ENCODE measurements at regions not wholly inside any gene's neighbourhood (a gene's known extent, or its start where the extent isn't known, plus 50 kb on each side); places are given as distances from the start of the nearest gene placed in this dataset.

DNA sequence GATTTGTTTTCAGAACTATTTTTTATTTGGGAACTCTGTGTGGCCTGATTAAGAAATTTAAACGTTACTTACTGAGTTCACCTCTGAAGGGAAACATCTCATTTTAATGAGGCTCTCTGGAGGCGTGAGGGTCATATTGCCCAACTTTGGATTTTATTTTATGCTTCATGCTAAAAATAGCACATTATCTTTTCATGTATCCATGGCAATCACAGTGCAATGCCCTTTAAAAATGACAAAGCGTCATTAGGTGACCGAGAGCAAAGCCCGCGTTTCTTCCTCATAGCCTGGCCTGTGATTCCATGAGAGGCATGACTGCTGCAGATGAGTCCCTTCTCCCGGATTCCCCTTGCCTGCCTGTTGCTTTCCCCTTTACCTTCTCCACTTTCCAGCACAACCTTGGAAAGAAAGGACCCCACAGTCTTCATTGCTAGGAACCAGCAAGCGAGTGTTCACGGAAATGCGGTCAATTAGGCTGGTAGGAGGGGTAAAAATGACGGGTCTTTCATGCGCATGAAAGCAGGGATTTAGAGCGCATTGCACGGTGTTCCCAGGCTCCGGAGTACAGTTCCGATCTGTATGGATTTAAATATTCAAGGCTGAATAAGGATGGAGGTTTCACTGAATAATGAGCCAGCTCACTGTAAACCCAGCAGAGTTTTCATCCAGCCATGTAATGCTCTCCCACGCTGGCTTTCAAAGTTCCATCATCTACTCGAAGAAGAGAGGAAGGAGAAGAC, 98.2 kb upstream of the PITRM1 start:
- 81 to 85% (median 84%) methylated on average over 18 of the region's 18 CpGs for WGBS, 5 donors
- Histone ChIP-seq H3K9me3 (no peaks in the 10 kb centered on the region), H3K4me3 (no peak overlapping the region), H3K4me1 (no peaks in the 10 kb centered on the region), H3K27me3 (no peaks in the 10 kb centered on the region), H3K36me3 (no peaks in the 10 kb centered on the region), H3K27ac (no peak overlapping the region)
- TF ChIP-seq EP300 (IDR thresholded peaks at IDR 0.05): no peak
- TF ChIP-seq, protein P1, sequence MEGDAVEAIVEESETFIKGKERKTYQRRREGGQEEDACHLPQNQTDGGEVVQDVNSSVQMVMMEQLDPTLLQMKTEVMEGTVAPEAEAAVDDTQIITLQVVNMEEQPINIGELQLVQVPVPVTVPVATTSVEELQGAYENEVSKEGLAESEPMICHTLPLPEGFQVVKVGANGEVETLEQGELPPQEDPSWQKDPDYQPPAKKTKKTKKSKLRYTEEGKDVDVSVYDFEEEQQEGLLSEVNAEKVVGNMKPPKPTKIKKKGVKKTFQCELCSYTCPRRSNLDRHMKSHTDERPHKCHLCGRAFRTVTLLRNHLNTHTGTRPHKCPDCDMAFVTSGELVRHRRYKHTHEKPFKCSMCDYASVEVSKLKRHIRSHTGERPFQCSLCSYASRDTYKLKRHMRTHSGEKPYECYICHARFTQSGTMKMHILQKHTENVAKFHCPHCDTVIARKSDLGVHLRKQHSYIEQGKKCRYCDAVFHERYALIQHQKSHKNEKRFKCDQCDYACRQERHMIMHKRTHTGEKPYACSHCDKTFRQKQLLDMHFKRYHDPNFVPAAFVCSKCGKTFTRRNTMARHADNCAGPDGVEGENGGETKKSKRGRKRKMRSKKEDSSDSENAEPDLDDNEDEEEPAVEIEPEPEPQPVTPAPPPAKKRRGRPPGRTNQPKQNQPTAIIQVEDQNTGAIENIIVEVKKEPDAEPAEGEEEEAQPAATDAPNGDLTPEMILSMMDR (IDR thresholded peaks at IDR 0.05): no peak
- no peak for TF ChIP-seq POLR2A (IDR thresholded peaks at IDR 0.05)
- intact Hi-C loops (cut with DNase I; ENCODE audit: low total_unique reads): no loop called here
- no peak for DNase-seq

DNA sequence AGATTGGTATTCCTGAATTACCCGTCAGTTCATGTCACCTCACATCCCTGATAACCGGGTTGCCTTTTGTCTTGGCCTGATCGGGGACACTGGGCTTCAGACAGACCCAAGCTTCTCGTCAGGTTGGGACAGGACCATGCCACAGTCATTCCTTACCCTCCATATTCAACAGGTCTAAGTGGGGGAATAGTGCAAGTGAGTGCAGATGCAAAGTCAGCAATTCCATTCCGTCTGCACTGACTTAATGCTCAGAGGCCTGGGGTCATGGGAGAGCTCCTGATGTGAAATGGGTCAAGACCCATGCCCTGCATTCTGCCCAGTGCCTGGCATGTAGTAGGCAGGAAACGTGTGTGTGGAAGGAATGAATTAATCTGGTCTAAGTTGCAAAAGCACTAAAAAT, 95.4 kb upstream of the PITRM1 start:
- no peaks in the 10 kb centered on the region for H3K27me3 ChIP-seq
- intact Hi-C loops (cut with DNase I; ENCODE audit: low total_unique reads): no loop called here
- WGBS, 5 donors: 73 to 82% (median 79%) methylated on average over 6 of the region's 6 CpGs

DNA sequence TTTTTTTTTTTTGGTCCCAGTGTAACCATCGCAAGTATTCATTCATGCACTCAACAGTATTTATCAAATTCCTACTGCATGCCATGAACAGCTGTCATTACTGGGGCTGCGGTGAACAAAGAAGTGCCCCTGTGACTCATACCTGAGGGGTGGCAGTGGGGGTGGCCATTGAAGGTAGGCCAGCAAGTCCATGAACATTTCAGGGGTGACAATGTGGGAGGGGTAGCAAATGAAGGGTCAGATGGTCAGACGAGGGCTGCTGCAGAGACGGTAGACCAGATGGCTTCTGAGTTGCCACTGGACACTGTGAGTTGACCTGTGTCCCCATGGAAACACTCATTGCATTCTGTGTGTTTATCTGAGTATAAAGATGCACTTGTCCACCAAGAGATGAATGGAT, 92.5 kb upstream of the PITRM1 start:
- TF ChIP-seq EP300 (IDR thresholded peaks at IDR 0.05) (no peak), POLR2A (IDR thresholded peaks at IDR 0.05) (no peak), POLR2AphosphoS5 (IDR thresholded peaks at IDR 0.05) (no peak)
- TF ChIP-seq, protein P1 (IDR thresholded peaks at IDR 0.05): no peak
- H3K4me3 ChIP-seq: no peak overlapping the region
- peak overlapping the region in 1 of 5 donors; percentile 18 for H3K27ac ChIP-seq
- no peaks in the 10 kb centered on the region for H3K27me3 ChIP-seq
- no peaks in the 10 kb centered on the region for H3K4me1 ChIP-seq
- H3K9me3 ChIP-seq: no peaks in the 10 kb centered on the region
- no peak for DNase-seq
- intact Hi-C loops (cut with DNase I; ENCODE audit: low total_unique reads): no loop called here
- H3K36me3 ChIP-seq: no peaks in the 10 kb centered on the region
- WGBS, 5 donors: 64 to 75% (median 73%) methylated on average over 4 of the region's 4 CpGs

More for the DNA sequence above, 95.4 kb upstream of the PITRM1 start:
- H3K36me3 ChIP-seq: no peaks in the 10 kb centered on the region
- DNase-seq: no peak
- no peaks in the 10 kb centered on the region for H3K9me3 ChIP-seq
- TF ChIP-seq, protein P1 (IDR thresholded peaks at IDR 0.05): no peak
- no peak for TF ChIP-seq EP300 (IDR thresholded peaks at IDR 0.05)
- no peak for TF ChIP-seq POLR2A (IDR thresholded peaks at IDR 0.05)
- no peak for TF ChIP-seq POLR2AphosphoS5 (IDR thresholded peaks at IDR 0.05)
- H3K4me3 ChIP-seq: no peak overlapping the region
- no peaks in the 10 kb centered on the region for H3K4me1 ChIP-seq
- H3K27ac ChIP-seq: no peak overlapping the region

DNA sequence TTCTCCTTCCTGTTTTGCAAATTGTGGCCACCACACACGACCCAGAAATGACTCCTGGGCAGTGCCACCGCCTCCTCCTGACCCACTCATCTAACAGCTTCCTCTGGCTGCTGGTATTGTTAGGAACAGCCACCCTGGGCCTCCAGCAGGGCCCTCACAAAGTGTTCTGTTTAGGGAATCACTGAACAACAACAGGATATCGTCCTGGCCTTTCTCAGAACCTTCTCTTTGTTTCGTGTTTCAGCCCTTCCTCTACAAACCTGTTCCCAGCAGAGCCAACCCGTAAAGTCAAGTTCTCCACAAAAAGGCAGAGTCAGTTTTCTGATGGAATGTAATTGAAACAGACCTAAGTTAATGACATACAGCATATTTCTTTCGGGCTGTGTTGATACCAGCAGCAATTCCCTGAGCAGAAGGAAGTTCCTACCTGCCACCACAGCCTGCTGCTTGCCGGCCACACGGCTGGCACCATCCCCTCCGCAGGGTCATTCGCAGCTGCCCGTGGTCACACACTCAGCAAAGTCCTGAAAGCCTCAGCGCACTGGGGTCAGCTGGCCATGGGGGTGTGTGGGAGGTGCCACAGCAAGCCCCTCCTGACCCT, 91.7 kb upstream of the PITRM1 start:
- Histone ChIP-seq H3K27me3 (no peaks in the 10 kb centered on the region), H3K4me3 (no peak overlapping the region), H3K4me1 (no peaks in the 10 kb centered on the region), H3K9me3 (no peaks in the 10 kb centered on the region), H3K27ac (peak overlapping the region in 2 of 5 donors; percentile 39 to 57), H3K36me3 (no peaks in the 10 kb centered on the region)
- intact Hi-C loops (cut with DNase I; ENCODE audit: low total_unique reads): no loop called here
- WGBS, 5 donors: 59 to 70% (median 65%) methylated on average over 11 to 12 of the region's 12 CpGs
- peak in 1 of 2 donors; percentile 42 for DNase-seq
- no peak for TF ChIP-seq POLR2A (IDR thresholded peaks at IDR 0.05)
- TF ChIP-seq, protein P1 (IDR thresholded peaks at IDR 0.05): no peak
- TF ChIP-seq POLR2AphosphoS5 (IDR thresholded peaks at IDR 0.05): no peak
- TF ChIP-seq EP300 (IDR thresholded peaks at IDR 0.05): no peak

All from stomach (tissue), 8 donors.